Keratinocyte (primary cell): ENCODE measurements at regions not wholly inside any gene's neighbourhood (a gene's known extent, or its start where the extent isn't known, plus 50 kb on each side); places are given as distances from the start of the nearest gene placed in this dataset.

ENCODE experiments used
- DNase-seq: peaks from one replicate; pipeline ENCODE4 v3.0.0-alpha.2; 2011; ENCODE audit warnings: low read depth, missing footprints, low spot score
- FAIRE-seq: peaks from 2 replicates; lab custom pipeline; 2011; peaks lifted over from hg19 to GRCh38; lab: Jason Lieb, UNC
- H2AFZ ChIP-seq: 2 replicates; pipeline ENCODE4 v1.6.0; 2012; ENCODE audit warnings: low read length, control low read depth, inconsistent platforms; ENCODE audit not compliant: control insufficient read depth
- H3K27ac ChIP-seq: 2 replicates; pipeline ENCODE4 v1.5.1; 2011; ENCODE audit warnings: low read length; ENCODE audit not compliant: control insufficient read depth, insufficient read depth
- H3K27me3 ChIP-seq: 3 replicates; pipeline ENCODE4 v1.6.0; 2011; ENCODE audit warnings: low read length; ENCODE audit not compliant: control insufficient read depth, insufficient read depth; ENCODE audit errors: extremely low read depth
- H3K36me3 ChIP-seq, 2 experiments: 2 replicates in 1 of 2; 3 replicates in 1 of 2; pipeline ENCODE4 v1.5.1; 2011; ENCODE audit warnings: low read length in 2 of 2, mild to moderate bottlenecking in 1 of 2; ENCODE audit not compliant: control insufficient read depth in 2 of 2, insufficient read depth in 2 of 2; ENCODE audit errors: extremely low read depth in 1 of 2
- H3K4me1 ChIP-seq: 3 replicates; pipeline ENCODE4 v1.5.1; 2011; ENCODE audit warnings: low read length; ENCODE audit not compliant: control insufficient read depth, insufficient read depth; ENCODE audit errors: extremely low read depth
- H3K4me2 ChIP-seq: 3 replicates; pipeline ENCODE4 v1.6.0; 2011; ENCODE audit warnings: low read depth, low read length; ENCODE audit not compliant: control insufficient read depth, insufficient read depth; ENCODE audit errors: extremely low read depth
- H3K4me3 ChIP-seq, 3 experiments: fragments of 200-600 bp in 1 of 3; sonication (generic) in 1 of 3; 2 replicates in 2 of 3; 3 replicates in 1 of 3; pipeline ENCODE4 v1.5.1; 2011 to 2016; ENCODE audit warnings: low read length in 3 of 3, mild to moderate bottlenecking in 3 of 3, control low read depth in 2 of 3, inconsistent platforms in 1 of 3, low read depth in 1 of 3, mixed read lengths in 1 of 3, mixed run types in 1 of 3, moderate library complexity in 1 of 3; ENCODE audit not compliant: control insufficient read depth in 2 of 3, insufficient read depth in 2 of 3; ENCODE audit errors: extremely low read depth in 1 of 3
- H3K79me2 ChIP-seq: 2 replicates; pipeline ENCODE4 v1.6.0; 2012; ENCODE audit warnings: low read length; ENCODE audit not compliant: control insufficient read depth, insufficient read depth
- H3K9ac ChIP-seq: 3 replicates; pipeline ENCODE4 v1.6.0; 2011; ENCODE audit warnings: low read length; ENCODE audit not compliant: control insufficient read depth, insufficient read depth; ENCODE audit errors: extremely low read depth
- H3K9me1 ChIP-seq: 3 replicates; pipeline ENCODE4 v1.6.0; 2011; ENCODE audit warnings: low read length; ENCODE audit not compliant: control insufficient read depth, insufficient read depth; ENCODE audit errors: extremely low read depth
- H3K9me3 ChIP-seq: 2 replicates; pipeline ENCODE4 v1.5.1; 2012; ENCODE audit warnings: low read depth, low read length; ENCODE audit not compliant: control insufficient read depth
- H4K20me1 ChIP-seq: 3 replicates; pipeline ENCODE4 v1.6.0; 2011; ENCODE audit warnings: low read length; ENCODE audit not compliant: control insufficient read depth, insufficient read depth; ENCODE audit errors: extremely low read depth
- EZH2 ChIP-seq: IDR thresholded peaks from one replicate; pipeline ENCODE4 v1.6.1; 2012; ENCODE audit warnings: inconsistent platforms, mild to moderate bottlenecking, low read length, moderate library complexity
- dilution Hi-C: fragments of 300-500 bp; cut with MboI; formaldehyde crosslinking; loops from one replicate; pipeline ENCODE4 v1.7.0; 2020; ENCODE audit warnings: low sequenced_read_pairs; ENCODE audit not compliant: extremely low pct_ligation_motif_present
- TF ChIP-seq, protein P1 (sequence below), 3 experiments: IDR thresholded peaks in 1 of 3; conservative IDR thresholded peaks in 1 of 3; optimal IDR thresholded peaks in 1 of 3; 2 replicates in 2 of 3; 3 replicates in 1 of 3; pipeline versions ENCODE3 to v1.5.1; 2011; ENCODE audit warnings: low read length in 3 of 3, mild to moderate bottlenecking in 3 of 3, moderate library complexity in 2 of 3, control low read depth in 1 of 3, inconsistent platforms in 1 of 3; ENCODE audit not compliant: insufficient read depth in 2 of 3; ENCODE audit errors: extremely low read depth in 1 of 3

DNA sequence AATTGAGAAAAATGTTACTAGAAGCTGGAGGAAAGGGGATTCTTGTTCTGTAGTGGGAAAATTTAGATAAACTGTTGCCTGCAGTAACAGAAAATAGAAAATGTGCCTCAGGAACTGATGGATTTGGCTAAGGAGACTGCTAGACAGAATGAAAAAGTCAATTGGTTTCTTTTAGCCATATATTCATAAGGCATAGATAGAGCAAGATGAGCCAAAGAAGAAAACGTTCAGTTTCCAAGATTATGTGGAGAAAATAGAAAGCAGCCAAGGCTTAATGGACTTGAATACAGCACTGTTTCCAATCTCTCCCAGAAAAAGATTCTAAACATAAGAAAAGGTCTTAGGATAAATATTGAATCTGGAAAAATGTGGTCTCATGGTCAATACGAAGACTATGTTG, 115.1 kb upstream of the TCF21 start:
- H2AFZ ChIP-seq = peak overlapping the region; percentile 97
- H3K36me3 ChIP-seq = no peaks in the 10 kb centered on the region
- no peak overlapping the region for H3K4me2 ChIP-seq
- H3K4me1 ChIP-seq = peaks cover 7% of the 10 kb centered on the region
- TF ChIP-seq, protein P1, sequence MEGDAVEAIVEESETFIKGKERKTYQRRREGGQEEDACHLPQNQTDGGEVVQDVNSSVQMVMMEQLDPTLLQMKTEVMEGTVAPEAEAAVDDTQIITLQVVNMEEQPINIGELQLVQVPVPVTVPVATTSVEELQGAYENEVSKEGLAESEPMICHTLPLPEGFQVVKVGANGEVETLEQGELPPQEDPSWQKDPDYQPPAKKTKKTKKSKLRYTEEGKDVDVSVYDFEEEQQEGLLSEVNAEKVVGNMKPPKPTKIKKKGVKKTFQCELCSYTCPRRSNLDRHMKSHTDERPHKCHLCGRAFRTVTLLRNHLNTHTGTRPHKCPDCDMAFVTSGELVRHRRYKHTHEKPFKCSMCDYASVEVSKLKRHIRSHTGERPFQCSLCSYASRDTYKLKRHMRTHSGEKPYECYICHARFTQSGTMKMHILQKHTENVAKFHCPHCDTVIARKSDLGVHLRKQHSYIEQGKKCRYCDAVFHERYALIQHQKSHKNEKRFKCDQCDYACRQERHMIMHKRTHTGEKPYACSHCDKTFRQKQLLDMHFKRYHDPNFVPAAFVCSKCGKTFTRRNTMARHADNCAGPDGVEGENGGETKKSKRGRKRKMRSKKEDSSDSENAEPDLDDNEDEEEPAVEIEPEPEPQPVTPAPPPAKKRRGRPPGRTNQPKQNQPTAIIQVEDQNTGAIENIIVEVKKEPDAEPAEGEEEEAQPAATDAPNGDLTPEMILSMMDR (optimal IDR thresholded peaks at IDR 0.05 in 1 of 3, IDR thresholded peaks at IDR 0.05 in 1 of 3, conservative IDR thresholded peaks at IDR 0.05 in 1 of 3; ENCODE audit: extremely low read depth in 1 of 3, insufficient read depth in 2 of 3, low read length in 3 of 3) = no peak
- no peak for TF ChIP-seq EZH2
- no peak overlapping the region for H3K4me3 ChIP-seq
- H3K9me1 ChIP-seq = no peaks in the 10 kb centered on the region
- H3K27ac ChIP-seq = no peak overlapping the region
- FAIRE-seq (no peak), DNase-seq (no peak)
- H3K79me2 ChIP-seq = no peaks in the 10 kb centered on the region
- H3K9ac ChIP-seq = no peak overlapping the region
- dilution Hi-C loops = no loop called here
- H4K20me1 ChIP-seq = no peaks in the 10 kb centered on the region
- no peaks in the 10 kb centered on the region for H3K9me3 ChIP-seq
- H3K27me3 ChIP-seq = no peaks in the 10 kb centered on the region

DNA sequence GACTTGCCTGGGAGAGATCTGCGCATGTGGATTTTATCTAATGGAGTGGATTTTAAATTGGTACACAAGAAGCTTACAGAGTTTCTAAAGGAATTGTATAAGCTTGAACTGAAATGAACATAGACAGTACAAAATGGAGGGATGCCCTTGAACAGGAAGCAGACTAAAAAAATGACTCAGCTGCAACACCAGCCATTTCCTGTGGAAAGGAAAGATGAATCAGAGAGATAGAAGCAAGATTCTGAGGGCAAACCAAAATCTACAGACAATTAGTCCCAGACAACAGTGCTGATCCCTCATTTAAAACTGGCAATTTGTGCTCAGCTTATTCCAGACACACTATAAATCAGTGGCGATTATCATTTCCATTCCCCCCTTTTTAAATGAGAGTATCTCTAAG, 114.6 kb upstream of the TCF21 start:
- Histone ChIP-seq H2AFZ (peak overlapping the region; percentile 97), H3K27ac (peak overlapping the region; percentile 11), H3K4me1 (peaks cover 5% of the 10 kb centered on the region), H3K36me3 (no peaks in the 10 kb centered on the region), H3K4me3 (no peak overlapping the region), H4K20me1 (no peaks in the 10 kb centered on the region), H3K79me2 (no peaks in the 10 kb centered on the region), H3K27me3 (no peaks in the 10 kb centered on the region), H3K9me1 (no peaks in the 10 kb centered on the region), H3K4me2 (no peak overlapping the region), H3K9ac (no peak overlapping the region), H3K9me3 (no peaks in the 10 kb centered on the region)
- DNase-seq = no peak
- peak; percentile 53 for FAIRE-seq
- TF ChIP-seq, protein P1 (optimal IDR thresholded peaks at IDR 0.05 in 1 of 3, IDR thresholded peaks at IDR 0.05 in 1 of 3, conservative IDR thresholded peaks at IDR 0.05 in 1 of 3; ENCODE audit: extremely low read depth in 1 of 3, insufficient read depth in 2 of 3, low read length in 3 of 3) = no peak
- no peak for TF ChIP-seq EZH2
- dilution Hi-C loops = no loop called here
